Peyer's patch (tissue), 4 donors: ENCODE measurements at regions not wholly inside any gene's neighbourhood (a gene's known extent, or its start where the extent isn't known, plus 50 kb on each side); places are given as distances from the start of the nearest gene placed in this dataset.

ENCODE experiments used
- POLR2A ChIP-seq, 2 donors: fragments of 450-650 bp; IDR thresholded peaks; one replicate each; pipeline ENCODE4 v1.5.1; 2017; ENCODE audit warnings: antibody characterized with exemption in 2 of 2, mild to moderate bottlenecking in 2 of 2, moderate library complexity in 2 of 2
- TF ChIP-seq, protein P1 (sequence below), 6 experiments: fragments of 450-650 bp in 4 of 6; fragments of 200-600 bp in 2 of 6; sonication (generic) in 1 of 6; IDR thresholded peaks; one replicate each; pipeline ENCODE4 v1.5.1; 2017 to 2019; ENCODE audit warnings: antibody characterized with exemption in 6 of 6, mild to moderate bottlenecking in 3 of 6, moderate library complexity in 1 of 6

DNA sequence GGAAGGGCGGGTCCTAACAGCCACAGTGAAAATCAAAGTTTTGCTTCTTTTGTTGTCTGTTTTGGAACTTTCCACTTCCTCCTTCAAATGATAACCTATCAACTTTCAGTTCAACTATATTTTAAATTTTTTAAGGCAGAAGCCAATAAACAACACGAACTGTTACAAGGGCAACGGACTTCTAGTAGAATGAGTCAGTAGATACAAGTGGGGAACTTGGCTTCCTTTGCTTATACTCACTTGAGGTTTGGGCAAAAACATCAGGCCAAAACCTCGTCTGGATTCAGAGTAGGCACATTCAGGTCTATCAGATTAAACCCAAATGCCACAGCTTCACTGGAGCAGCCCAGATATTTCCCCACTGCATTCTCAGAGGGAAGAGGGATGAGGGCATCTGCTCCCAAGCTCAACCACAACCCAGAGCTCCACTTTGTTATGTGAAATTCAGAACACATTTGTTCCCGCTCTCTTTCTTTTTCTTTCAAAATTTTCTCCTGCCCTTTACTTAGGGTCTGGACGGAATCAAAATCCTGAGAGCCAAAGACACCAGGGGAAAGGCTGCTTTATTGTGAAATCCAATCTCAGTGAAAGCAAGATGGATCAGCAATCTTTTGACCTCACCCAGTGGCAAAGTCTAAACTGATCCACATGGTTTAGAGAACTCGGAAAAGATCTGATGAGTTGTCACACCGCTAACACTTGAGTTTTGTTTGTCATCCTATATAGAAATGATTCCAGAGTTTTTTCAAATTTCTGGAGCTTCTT lies 152.5 kb upstream of the BTG1 start:
- TF ChIP-seq, protein P1, sequence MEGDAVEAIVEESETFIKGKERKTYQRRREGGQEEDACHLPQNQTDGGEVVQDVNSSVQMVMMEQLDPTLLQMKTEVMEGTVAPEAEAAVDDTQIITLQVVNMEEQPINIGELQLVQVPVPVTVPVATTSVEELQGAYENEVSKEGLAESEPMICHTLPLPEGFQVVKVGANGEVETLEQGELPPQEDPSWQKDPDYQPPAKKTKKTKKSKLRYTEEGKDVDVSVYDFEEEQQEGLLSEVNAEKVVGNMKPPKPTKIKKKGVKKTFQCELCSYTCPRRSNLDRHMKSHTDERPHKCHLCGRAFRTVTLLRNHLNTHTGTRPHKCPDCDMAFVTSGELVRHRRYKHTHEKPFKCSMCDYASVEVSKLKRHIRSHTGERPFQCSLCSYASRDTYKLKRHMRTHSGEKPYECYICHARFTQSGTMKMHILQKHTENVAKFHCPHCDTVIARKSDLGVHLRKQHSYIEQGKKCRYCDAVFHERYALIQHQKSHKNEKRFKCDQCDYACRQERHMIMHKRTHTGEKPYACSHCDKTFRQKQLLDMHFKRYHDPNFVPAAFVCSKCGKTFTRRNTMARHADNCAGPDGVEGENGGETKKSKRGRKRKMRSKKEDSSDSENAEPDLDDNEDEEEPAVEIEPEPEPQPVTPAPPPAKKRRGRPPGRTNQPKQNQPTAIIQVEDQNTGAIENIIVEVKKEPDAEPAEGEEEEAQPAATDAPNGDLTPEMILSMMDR (IDR thresholded peaks at IDR 0.05), result no peak
- no peak for TF ChIP-seq POLR2A (IDR thresholded peaks at IDR 0.05)
